H1 (cell line): ENCODE measurements at regions not wholly inside any gene's neighbourhood (a gene's known extent, or its start where the extent isn't known, plus 50 kb on each side); places are given as distances from the start of the nearest gene placed in this dataset.

Experiments used
- CTCF ChIA-PET: fragments of 300-600 bp; sonication (Branson Sonifier 250); formaldehyde crosslinking; loops from one replicate; lab custom pipeline; 2021; ENCODE audit not compliant: partially characterized antibody; lab: Charles Lee
- POLR2A ChIA-PET: fragments of 300-600 bp; sonication (Branson Sonifier 250); formaldehyde crosslinking; loops from one replicate; lab custom pipeline; 2021; ENCODE audit warnings: inconsistent platforms; ENCODE audit not compliant: partially characterized antibody; lab: Charles Lee
- DNase-seq, 2 experiments: peaks; one replicate each; pipeline versions ENCODE4 v3.0.0 to v3.0.0-alpha.2; 2010 to 2022; ENCODE audit warnings: low spot score in 2 of 2, low read depth in 1 of 2, mixed read lengths in 1 of 2
- FAIRE-seq: peaks from 2 replicates; lab custom pipeline; 2011; peaks lifted over from hg19 to GRCh38; lab: Jason Lieb, UNC
- H2AFZ ChIP-seq: 2 replicates; pipeline ENCODE4 v1.8.1; 2012; ENCODE audit warnings: low read length, inconsistent platforms
- H2AK5ac ChIP-seq: 2 replicates; pipeline ENCODE4 v1.6.1; 2013; ENCODE audit warnings: low read depth, low read length
- H2BK120ac ChIP-seq: replicated peaks from 2 replicates; pipeline ENCODE3; 2013; ENCODE audit warnings: low read depth, low read length, inconsistent platforms
- H2BK12ac ChIP-seq: 2 replicates; pipeline ENCODE4 v1.6.1; 2013; ENCODE audit warnings: low read depth, low read length
- H2BK15ac ChIP-seq: 2 replicates; pipeline ENCODE4 v1.6.1; 2013; ENCODE audit warnings: low read length
- H2BK20ac ChIP-seq: 2 replicates; pipeline ENCODE4 v1.6.1; 2013; ENCODE audit warnings: low read length
- H2BK5ac ChIP-seq: 2 replicates; pipeline ENCODE4 v1.6.1; 2013; ENCODE audit warnings: low read depth, low read length
- H3K14ac ChIP-seq: 2 replicates; pipeline ENCODE4 v1.6.1; 2013; ENCODE audit warnings: inconsistent platforms; ENCODE audit not compliant: insufficient read length
- H3K18ac ChIP-seq: 2 replicates; pipeline ENCODE4 v1.6.1; 2013; ENCODE audit warnings: low read length; ENCODE audit errors: extremely low read depth
- H3K23ac ChIP-seq: 2 replicates; pipeline ENCODE4 v1.6.1; 2013; ENCODE audit warnings: inconsistent platforms; ENCODE audit not compliant: insufficient read length
- H3K23me2 ChIP-seq: 2 replicates; pipeline ENCODE4 v1.6.1; 2013; ENCODE audit warnings: low read depth, low read length
- H3K27ac ChIP-seq: 2 replicates; pipeline ENCODE4 v1.6.1; 2011; ENCODE audit warnings: low read depth, low read length, inconsistent platforms
- H3K27me3 ChIP-seq, 4 experiments: replicated peaks in 1 of 4; 1 replicate in 1 of 4; 2 replicates in 3 of 4; pipeline versions ENCODE4 v1.6.1 to v1.8.1; 2011 to 2013; ENCODE audit warnings: low read length in 3 of 4, mild to moderate bottlenecking in 3 of 4, inconsistent platforms in 2 of 4, mixed read lengths in 2 of 4, moderate library complexity in 1 of 4; ENCODE audit not compliant: control insufficient read depth in 3 of 4, insufficient read depth in 3 of 4; ENCODE audit errors: extremely low read depth in 1 of 4
- H3K36me3 ChIP-seq, 4 experiments: 2 replicates each; pipeline versions ENCODE4 v1.6.1 to v1.8.1; 2011 to 2013; ENCODE audit warnings: mild to moderate bottlenecking in 4 of 4, low read length in 3 of 4, moderate library complexity in 2 of 4, control low read depth in 1 of 4, inconsistent platforms in 1 of 4; ENCODE audit not compliant: insufficient read depth in 4 of 4, control insufficient read depth in 2 of 4
- H3K4ac ChIP-seq: replicated peaks from 2 replicates; pipeline ENCODE3; 2013; ENCODE audit warnings: low read length, low read depth, mixed read lengths, inconsistent platforms; ENCODE audit not compliant: insufficient read length
- H3K4me1 ChIP-seq, 4 experiments: replicated peaks in 1 of 4; 1 replicate in 1 of 4; 2 replicates in 3 of 4; pipeline versions ENCODE4 v1.6.1 to v1.8.1; 2011 to 2013; ENCODE audit warnings: low read length in 3 of 4, inconsistent platforms in 2 of 4, mixed read lengths in 1 of 4; ENCODE audit not compliant: insufficient read depth in 4 of 4, control insufficient read depth in 3 of 4
- H3K4me2 ChIP-seq, 2 experiments: 2 replicates each; pipeline versions ENCODE4 v1.6.1 to v1.8.1; 2011 to 2013; ENCODE audit warnings: low read depth in 2 of 2, low read length in 2 of 2, control low read depth in 1 of 2, inconsistent platforms in 1 of 2, mild to moderate bottlenecking in 1 of 2; ENCODE audit not compliant: insufficient read depth in 1 of 2
- H3K4me3 ChIP-seq, 4 experiments: fragments of 200-600, 300-600 bp in 1 of 4; sonication (generic), shearing (Covaris generic), sonication (Bioruptor Twin) in 1 of 4; 2 replicates each; pipeline versions ENCODE4 v1.5.1 to v1.8.1; 2011 to 2016; ENCODE audit warnings: low read length in 4 of 4, low read depth in 3 of 4, control low read depth in 2 of 4, inconsistent platforms in 2 of 4, mild to moderate bottlenecking in 2 of 4, mixed read lengths in 1 of 4, moderate library complexity in 1 of 4; ENCODE audit not compliant: insufficient read depth in 2 of 4; ENCODE audit errors: extremely low read depth in 1 of 4
- H3K56ac ChIP-seq: replicated peaks from 2 replicates; pipeline ENCODE3; 2013; ENCODE audit warnings: low read depth, mild to moderate bottlenecking, mixed read lengths, low read length, inconsistent platforms; ENCODE audit not compliant: insufficient read length
- H3K79me1 ChIP-seq: 2 replicates; pipeline ENCODE4 v1.6.1; 2013; ENCODE audit warnings: low read depth, low read length, control low read depth
- H3K79me2 ChIP-seq, 2 experiments: 2 replicates each; pipeline versions ENCODE4 v1.6.1 to v1.8.1; 2012 to 2013; ENCODE audit warnings: low read length in 2 of 2, mild to moderate bottlenecking in 2 of 2, inconsistent platforms in 1 of 2; ENCODE audit not compliant: insufficient read depth in 2 of 2, control insufficient read depth in 1 of 2
- H3K9ac ChIP-seq, 4 experiments: replicated peaks in 1 of 4; 1 replicate in 1 of 4; 2 replicates in 3 of 4; pipeline versions ENCODE4 v1.6.1 to v1.8.1; 2011 to 2013; ENCODE audit warnings: low read depth in 3 of 4, low read length in 3 of 4, control low read depth in 2 of 4, mild to moderate bottlenecking in 2 of 4, moderate library complexity in 2 of 4, inconsistent platforms in 1 of 4; ENCODE audit errors: extremely low read depth in 1 of 4
- H3K9me3 ChIP-seq, 2 experiments: 2 replicates each; pipeline versions ENCODE4 v1.6.1 to v1.8.1; 2012 to 2013; ENCODE audit warnings: mild to moderate bottlenecking in 2 of 2, moderate library complexity in 2 of 2, control low read depth in 1 of 2, inconsistent platforms in 1 of 2, low read depth in 1 of 2, low read length in 1 of 2, mixed read lengths in 1 of 2; ENCODE audit not compliant: insufficient read depth in 2 of 2
- H4K20me1 ChIP-seq, 2 experiments: replicated peaks in 1 of 2; 2 replicates each; pipeline versions ENCODE3 to v1.8.1; 2011 to 2013; ENCODE audit warnings: inconsistent platforms in 2 of 2, low read length in 2 of 2, mild to moderate bottlenecking in 1 of 2; ENCODE audit not compliant: insufficient read depth in 2 of 2, control insufficient read depth in 1 of 2
- H4K5ac ChIP-seq: 2 replicates; pipeline ENCODE4 v1.6.1; 2013; ENCODE audit warnings: low read length, low read depth, mixed read lengths, inconsistent platforms; ENCODE audit not compliant: insufficient read length
- H4K8ac ChIP-seq: 2 replicates; pipeline ENCODE4 v1.8.0; 2013; ENCODE audit warnings: mild to moderate bottlenecking, moderate library complexity, low read length, inconsistent platforms; ENCODE audit not compliant: insufficient read depth; ENCODE audit errors: extremely low read depth
- H4K91ac ChIP-seq: replicated peaks from 2 replicates; pipeline ENCODE3; 2013; ENCODE audit warnings: low read length, mixed read lengths, inconsistent platforms; ENCODE audit not compliant: insufficient read length
- BACH1 ChIP-seq: IDR thresholded peaks from 2 replicates; pipeline ENCODE4 v1.6.1; 2012; ENCODE audit warnings: low read length, improper control_type of control experiment
- FOSL1 ChIP-seq: IDR thresholded peaks from 2 replicates; pipeline ENCODE4 v1.6.1; 2011; ENCODE audit warnings: mild to moderate bottlenecking, low read depth, low read length, moderate library complexity; ENCODE audit not compliant: insufficient read depth
- GTF2F1 ChIP-seq: IDR thresholded peaks from 2 replicates; pipeline ENCODE4 v1.6.1; 2012; ENCODE audit warnings: low read depth, low read length, improper control_type of control experiment, borderline replicate concordance
- HDAC2 ChIP-seq, 2 experiments: fragments of 300-600 bp in 1 of 2; sonication (generic) in 1 of 2; IDR thresholded peaks; 2 replicates each; pipeline ENCODE4 v1.6.1; 2011 to 2012; ENCODE audit warnings: low read depth in 2 of 2, low read length in 2 of 2, mild to moderate bottlenecking in 2 of 2, moderate library complexity in 2 of 2, borderline replicate concordance in 1 of 2, inconsistent platforms in 1 of 2
- KDM1A ChIP-seq: fragments of 200-600, 300-600 bp; sonication (generic); IDR thresholded peaks from 2 replicates; pipeline ENCODE4 v1.7.1; 2016; ENCODE audit warnings: mild to moderate bottlenecking, low read length, borderline replicate concordance
- MAFK ChIP-seq: IDR thresholded peaks from 2 replicates; pipeline ENCODE4 v1.6.1; 2012; ENCODE audit warnings: low read depth, mild to moderate bottlenecking, improper control_type of control experiment, low read length
- RAD21 ChIP-seq, 2 experiments: IDR thresholded peaks in 1 of 2; conservative IDR thresholded peaks in 1 of 2; 2 replicates each; pipeline ENCODE4 v1.6.1; 2011; ENCODE audit warnings: low read depth in 2 of 2, low read length in 2 of 2, improper control_type of control experiment in 1 of 2, inconsistent platforms in 1 of 2, mild to moderate bottlenecking in 1 of 2, moderate library complexity in 1 of 2
- SIN3A ChIP-seq, 2 experiments: IDR thresholded peaks in 1 of 2; conservative IDR thresholded peaks in 1 of 2; 2 replicates each; pipeline ENCODE4 v1.6.1; 2011 to 2012; ENCODE audit warnings: low read length in 2 of 2, improper control_type of control experiment in 1 of 2, low read depth in 1 of 2, mild to moderate bottlenecking in 1 of 2
- SP4 ChIP-seq: IDR thresholded peaks from 2 replicates; pipeline ENCODE4 v1.6.1; 2012; ENCODE audit warnings: low read length, inconsistent platforms
- SRF ChIP-seq: IDR thresholded peaks from 2 replicates; pipeline ENCODE4 v1.6.1; 2011; ENCODE audit warnings: mild to moderate bottlenecking, low read depth, low read length, moderate library complexity
- TAF1 ChIP-seq: IDR thresholded peaks from 2 replicates; pipeline ENCODE4 v1.6.1; 2011; ENCODE audit warnings: mild to moderate bottlenecking, low read depth, low read length
- TEAD4 ChIP-seq: IDR thresholded peaks from 2 replicates; pipeline ENCODE4 v1.6.1; 2012; ENCODE audit warnings: low read depth, low read length, inconsistent platforms, mixed read lengths
- WGBS, 2 experiments: shearing (Covaris generic) in 1 of 2; methylation state at CpG; one replicate each; pipeline versions ENCODE4 v1.1.6 to v1.1.7; 2013 to 2015; ENCODE audit warnings: low lambda C conversion rate in 2 of 2, mixed read lengths in 2 of 2, inconsistent platforms in 1 of 2, low coverage in 1 of 2, missing lambda C conversion rate in 1 of 2; ENCODE audit not compliant: insufficient replicate concordance in 2 of 2, insufficient coverage in 1 of 2, insufficient read length in 1 of 2; ENCODE audit errors: extremely low coverage in 1 of 2, missing lambda C conversion rate in 1 of 2; 5-methylcytosine and 5-hydroxymethylcytosine counted together

- H2AK5ac ChIP-seq, result no peak overlapping the region
- H2BK20ac ChIP-seq, result no peak overlapping the region
- H3K79me2 ChIP-seq, result no peaks in the 10 kb centered on the region
- H2BK120ac ChIP-seq, result no peak overlapping the region
- WGBS, 2 experiments, result 93 to 100% methylated on average over 1 to 17 of the region's 17 CpGs
- no peak overlapping the region for H4K8ac ChIP-seq
- H3K23ac ChIP-seq, result no peak overlapping the region
- H2BK12ac ChIP-seq, result no peak overlapping the region
- H2BK5ac ChIP-seq, result no peak overlapping the region
- H3K4me1 ChIP-seq, result no peaks in the 10 kb centered on the region
- no peaks in the 10 kb centered on the region for H3K79me1 ChIP-seq
- no peak for DNase-seq
- no peaks in the 10 kb centered on the region; a peak in 1 of 4 replicates for H3K9me3 ChIP-seq
- H2BK15ac ChIP-seq, result no peak overlapping the region
- no peak overlapping the region for H3K27ac ChIP-seq
- no peak overlapping the region for H4K5ac ChIP-seq
- TF ChIP-seq GTF2F1 (no peak), KDM1A (no peak), SRF (no peak), MAFK (no peak), BACH1 (no peak), HDAC2 (IDR thresholded peaks at IDR 0.05; ENCODE audit: borderline replicate concordance in 1 of 2, low read depth in 2 of 2, low read length in 2 of 2) (no peak), TAF1 (no peak), SP4 (no peak), RAD21 (IDR thresholded peaks at IDR 0.05 in 1 of 2, conservative IDR thresholded peaks at IDR 0.05 in 1 of 2; ENCODE audit: low read depth in 2 of 2, low read length in 2 of 2) (no peak), FOSL1 (no peak), SIN3A (conservative IDR thresholded peaks at IDR 0.05 in 1 of 2, IDR thresholded peaks at IDR 0.05 in 1 of 2; ENCODE audit: low read depth in 1 of 2, low read length in 2 of 2) (no peak), TEAD4 (no peak)
- H4K91ac ChIP-seq, result no peak overlapping the region
- H3K4ac ChIP-seq, result no peak overlapping the region
- H3K56ac ChIP-seq, result no peak overlapping the region
- H3K36me3 ChIP-seq, result no peaks in the 10 kb centered on the region
- no peak overlapping the region for H3K14ac ChIP-seq
- ChIA-PET CTCF (no interaction called here), POLR2A (interaction anchor here (0.6 kb wide), 1 partner anchor 25 kb away, joined by 3 read pairs; no protein-coding TSS in a partner anchor)
- H3K4me2 ChIP-seq, result no peak overlapping the region
- H3K27me3 ChIP-seq, result no peaks in the 10 kb centered on the region
- no peak overlapping the region for H3K9ac ChIP-seq
- FAIRE-seq, result no peak
- no peak overlapping the region for H3K4me3 ChIP-seq
- H4K20me1 ChIP-seq, result no peaks in the 10 kb centered on the region
- peaks cover 2% of the 10 kb centered on the region; the same call in 1 of the 2 replicates for H3K23me2 ChIP-seq
- no peak overlapping the region for H2AFZ ChIP-seq
- no peak overlapping the region for H3K18ac ChIP-seq
Observed at GRCh38 chr16:6447021-6447790, 885.4 kb upstream of the RBFOX1 start.
